Duodenal mucosa (tissue), 2 donors: ENCODE measurements at regions not wholly inside any gene's neighbourhood (a gene's known extent, or its start where the extent isn't known, plus 50 kb on each side); places are given as distances from the start of the nearest gene placed in this dataset.

Experiments
- H3K27ac ChIP-seq: one replicate; pipeline ENCODE4 v1.7.0; 2013; ENCODE audit warnings: low read depth, low read length
- H3K27me3 ChIP-seq, 2 donors: one replicate each; pipeline ENCODE4 v1.7.0; 2013; ENCODE audit warnings: low read length in 2 of 2, control low read depth in 1 of 2; ENCODE audit not compliant: insufficient read depth in 2 of 2, control insufficient read depth in 1 of 2
- H3K36me3 ChIP-seq, 2 donors: one replicate each; pipeline ENCODE4 v1.7.0; 2013; ENCODE audit warnings: low read length in 2 of 2, control low read depth in 1 of 2; ENCODE audit not compliant: insufficient read depth in 2 of 2, control insufficient read depth in 1 of 2
- H3K4me1 ChIP-seq, 2 donors: one replicate each; pipeline ENCODE4 v1.7.0; 2013; ENCODE audit warnings: low read length in 2 of 2, control low read depth in 1 of 2; ENCODE audit not compliant: insufficient read depth in 2 of 2, control insufficient read depth in 1 of 2
- H3K4me3 ChIP-seq, 2 donors: one replicate each; pipeline ENCODE4 v1.7.0; 2013; ENCODE audit warnings: low read length in 2 of 2, low read depth in 1 of 2
- H3K9ac ChIP-seq, 2 donors: one replicate each; pipeline ENCODE4 v1.7.0; 2013; ENCODE audit warnings: low read length in 2 of 2, low read depth in 1 of 2
- H3K9me3 ChIP-seq, 2 donors: one replicate each; pipeline ENCODE4 v1.7.0; 2013; ENCODE audit warnings: low read length in 2 of 2, control low read depth in 1 of 2; ENCODE audit not compliant: control insufficient read depth in 1 of 2

GRCh38 chr5:152523964-152524363, 118.9 kb upstream of the NMUR2 start:
- Histone ChIP-seq H3K27ac (no peak overlapping the region), H3K27me3 (no peaks in the 10 kb centered on the region), H3K36me3 (no peaks in the 10 kb centered on the region), H3K4me1 (peaks cover 0 to 7% of the 10 kb centered on the region in 2 donors), H3K4me3 (no peak overlapping the region), H3K9me3 (no peaks in the 10 kb centered on the region), H3K9ac (no peak overlapping the region)

DNA sequence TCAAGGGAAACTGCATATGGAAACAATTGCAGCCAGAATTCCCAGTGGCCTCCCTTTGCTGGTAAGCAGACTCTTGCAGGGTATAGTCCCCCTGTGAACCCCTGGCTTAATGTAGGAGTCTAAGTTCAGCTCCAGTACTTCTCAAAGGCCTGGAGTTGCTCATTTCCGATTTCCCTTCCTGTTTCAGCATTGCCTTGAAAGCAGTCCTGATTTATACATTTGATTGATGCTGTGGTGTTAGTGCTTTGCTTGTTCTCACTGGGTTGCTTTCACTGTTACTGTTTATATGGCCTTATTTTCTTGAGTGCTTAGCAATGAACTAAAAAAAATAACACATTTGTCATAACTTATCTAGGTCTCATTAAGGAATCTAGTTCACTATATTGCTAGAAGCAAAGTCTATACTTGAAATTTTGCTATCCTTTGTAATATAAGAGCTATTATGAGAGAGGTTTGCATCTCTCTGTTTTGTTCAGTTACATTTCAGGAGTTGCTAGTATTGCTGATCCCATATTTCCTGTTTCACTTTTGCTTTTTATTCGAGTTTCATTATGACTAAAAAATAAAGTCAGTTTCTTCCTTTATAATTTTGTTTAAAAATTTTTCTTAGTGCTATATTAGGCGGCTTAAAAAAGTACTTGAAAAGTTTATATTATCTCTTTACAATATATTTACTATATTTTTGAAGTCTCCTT, 122.4 kb upstream of the NMUR2 start:
- H3K4me1 ChIP-seq = peaks cover 0 to 7% of the 10 kb centered on the region in 2 donors
- H3K36me3 ChIP-seq = no peaks in the 10 kb centered on the region
- H3K9me3 ChIP-seq = no peaks in the 10 kb centered on the region
- no peak overlapping the region for H3K4me3 ChIP-seq
- no peak overlapping the region for H3K9ac ChIP-seq
- no peak overlapping the region for H3K27ac ChIP-seq
- H3K27me3 ChIP-seq = no peaks in the 10 kb centered on the region

GRCh38 chr5:152529440-152529839, 124.4 kb upstream of the NMUR2 start:
- Histone ChIP-seq H3K4me1 (peaks cover 0 to 7% of the 10 kb centered on the region in 2 donors), H3K36me3 (no peaks in the 10 kb centered on the region), H3K4me3 (no peak overlapping the region), H3K27me3 (no peaks in the 10 kb centered on the region), H3K9ac (no peak overlapping the region), H3K27ac (no peak overlapping the region), H3K9me3 (no peaks in the 10 kb centered on the region)

DNA sequence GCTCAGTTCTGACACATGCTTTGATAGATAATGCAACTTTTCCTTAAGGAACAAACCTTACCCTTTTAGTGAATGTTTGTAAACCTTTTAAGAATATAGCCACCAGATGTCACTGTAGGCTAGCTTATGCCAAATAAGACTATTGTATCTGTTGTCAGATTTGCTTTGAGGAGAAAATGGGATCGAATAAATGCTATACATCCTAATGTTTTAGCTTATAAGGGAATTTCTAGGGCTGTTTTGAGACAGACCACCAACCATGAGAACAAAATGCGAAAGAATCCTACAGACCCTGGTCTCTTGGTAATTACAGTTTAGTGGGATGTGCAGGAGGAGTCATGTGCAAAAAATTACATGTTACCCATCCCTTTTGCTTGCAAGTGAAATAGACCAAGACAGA, 127.6 kb upstream of the NMUR2 start:
- no peak overlapping the region for H3K27ac ChIP-seq
- H3K9me3 ChIP-seq = no peaks in the 10 kb centered on the region
- no peak overlapping the region for H3K9ac ChIP-seq
- H3K4me1 ChIP-seq = no peaks in the 10 kb centered on the region
- no peaks in the 10 kb centered on the region for H3K36me3 ChIP-seq
- no peaks in the 10 kb centered on the region for H3K27me3 ChIP-seq
- no peak overlapping the region for H3K4me3 ChIP-seq

DNA sequence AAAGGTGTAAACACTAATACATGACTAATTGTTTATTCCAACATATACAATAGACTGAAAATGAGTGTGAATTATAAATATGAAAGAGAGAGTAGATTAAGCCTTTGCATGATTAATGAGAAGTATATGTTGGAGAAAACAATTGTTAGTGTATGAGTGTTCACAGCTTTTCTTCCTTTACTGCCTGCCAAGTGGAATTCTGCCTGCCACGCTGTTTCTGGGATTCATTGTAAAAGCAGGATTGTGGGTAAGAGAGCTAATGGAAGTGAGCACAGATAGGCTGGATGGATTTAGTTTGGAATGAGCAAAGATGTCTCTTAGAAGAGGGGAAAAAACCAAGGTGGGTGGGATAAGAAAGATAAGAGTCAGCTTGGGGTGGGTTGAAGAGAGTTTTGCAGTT, 129.6 kb upstream of the NMUR2 start:
- Histone ChIP-seq H3K27ac (no peak overlapping the region), H3K9me3 (no peaks in the 10 kb centered on the region), H3K4me3 (no peak overlapping the region), H3K36me3 (no peaks in the 10 kb centered on the region), H3K27me3 (no peaks in the 10 kb centered on the region), H3K4me1 (no peaks in the 10 kb centered on the region), H3K9ac (no peak overlapping the region)

GRCh38 chr5:152542741-152543140, 137.7 kb upstream of the NMUR2 start:
- Histone ChIP-seq H3K27ac (no peak overlapping the region), H3K36me3 (no peaks in the 10 kb centered on the region), H3K27me3 (no peaks in the 10 kb centered on the region)

GRCh38 chr5:152546493-152546892, 141.4 kb upstream of the NMUR2 start:
- Histone ChIP-seq H3K4me3 (no peak overlapping the region), H3K9ac (no peak overlapping the region)

More at GRCh38 chr5:152542741-152543140, 137.7 kb upstream of the NMUR2 start:
- Histone ChIP-seq H3K9me3 (no peaks in the 10 kb centered on the region), H3K4me3 (no peak overlapping the region), H3K9ac (no peak overlapping the region), H3K4me1 (no peaks in the 10 kb centered on the region)

DNA sequence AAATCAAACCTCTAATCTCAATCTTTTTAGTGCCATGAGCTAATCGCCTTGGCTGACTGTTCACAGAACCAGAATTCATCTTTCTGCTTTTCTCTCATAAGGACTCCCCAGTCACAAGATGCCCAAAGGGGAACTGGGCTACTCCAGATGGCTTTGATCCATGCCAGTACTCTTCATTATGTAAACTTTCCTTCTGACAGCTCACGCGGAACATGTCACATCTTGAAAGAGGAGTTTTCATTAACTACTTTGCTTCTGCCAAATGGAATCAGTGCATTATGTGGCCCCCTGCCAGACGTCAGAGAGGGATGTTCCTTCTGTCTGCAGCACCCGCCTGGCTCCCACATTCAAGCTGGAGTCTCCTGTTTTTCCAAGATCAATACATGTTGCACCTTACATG, 142.1 kb upstream of the NMUR2 start:
- H3K36me3 ChIP-seq = no peaks in the 10 kb centered on the region
- H3K27me3 ChIP-seq = no peaks in the 10 kb centered on the region
- no peak overlapping the region for H3K27ac ChIP-seq
- H3K4me1 ChIP-seq = no peaks in the 10 kb centered on the region
- no peaks in the 10 kb centered on the region for H3K9me3 ChIP-seq
- no peak overlapping the region for H3K9ac ChIP-seq
- H3K4me3 ChIP-seq = no peak overlapping the region

More at GRCh38 chr5:152546493-152546892, 141.4 kb upstream of the NMUR2 start:
- Histone ChIP-seq H3K36me3 (no peaks in the 10 kb centered on the region), H3K9me3 (no peaks in the 10 kb centered on the region), H3K27me3 (no peaks in the 10 kb centered on the region), H3K27ac (no peak overlapping the region), H3K4me1 (no peaks in the 10 kb centered on the region)

- Histone ChIP-seq H3K27ac (no peak overlapping the region), H3K27me3 (no peaks in the 10 kb centered on the region), H3K9ac (no peak overlapping the region), H3K36me3 (no peaks in the 10 kb centered on the region), H3K4me1 (no peaks in the 10 kb centered on the region), H3K9me3 (no peaks in the 10 kb centered on the region), H3K4me3 (no peak overlapping the region)
Measured at GRCh38 chr5:152549709-152550108, 144.6 kb upstream of the NMUR2 start.

- H3K27me3 ChIP-seq = no peaks in the 10 kb centered on the region
- H3K36me3 ChIP-seq = no peaks in the 10 kb centered on the region
- H3K4me3 ChIP-seq = no peak overlapping the region
- no peaks in the 10 kb centered on the region for H3K9me3 ChIP-seq
- H3K9ac ChIP-seq = no peak overlapping the region
- no peak overlapping the region for H3K27ac ChIP-seq
- H3K4me1 ChIP-seq = no peaks in the 10 kb centered on the region
Measured at GRCh38 chr5:152551061-152551460, 146.0 kb upstream of the NMUR2 start.
